GM12878 (cell line): ENCODE measurements at regions not wholly inside any gene's neighbourhood (a gene's known extent, or its start where the extent isn't known, plus 50 kb on each side); places are given as distances from the start of the nearest gene placed in this dataset.
"Not testable (repeated sequence)": the region's sequence is repeated elsewhere in the genome, so short reads cannot be mapped to it uniquely, and the experiment has no call there.

Experiments used
- ATAC-seq: fragments of 200-7000 bp; cut with Tn5 transposase; 3 replicates; pipeline ENCODE4 v1.9.1; 2020; ENCODE audit warnings: mild to moderate bottlenecking, moderate library complexity
- BruUV-seq: library from RNA; stranded (reverse); fragments of 400-500 nt; replicated peaks from 2 replicates; lab custom pipeline; 2021; lab: Mats Ljungman, UMichigan
- CTCF ChIA-PET: fragments of 300-600 bp; sonication (Branson Sonifier 250); formaldehyde crosslinking; extraction: SDS; loops from one replicate; lab custom pipeline; 2021; ENCODE audit warnings: inconsistent platforms; lab: Yijun Ruan, JAX
- POLR2A ChIA-PET: fragments of 350-600 bp; formaldehyde crosslinking; extraction: SDS; loops from one replicate; lab custom pipeline; 2021; ENCODE audit warnings: inconsistent platforms; lab: Charles Lee
- RAD21 ChIA-PET: fragments of 300-600 bp; sonication (Branson Sonifier 250); formaldehyde crosslinking; loops from one replicate; lab custom pipeline; 2023; ENCODE audit warnings: antibody characterized with exemption; ENCODE audit not compliant: unreplicated experiment; lab: Charles Lee
- SMC1A ChIA-PET: fragments of 300-600 bp; sonication (Branson Sonifier 250); formaldehyde crosslinking; loops from one replicate; lab custom pipeline; 2023; ENCODE audit not compliant: unreplicated experiment, uncharacterized antibody; lab: Charles Lee
- DNase-seq: peaks from one replicate; pipeline ENCODE4 v3.0.0-alpha.2; 2011; ENCODE audit warnings: low read depth, low spot score
- FAIRE-seq: peaks from 3 replicates; lab custom pipeline; 2011; peaks lifted over from hg19 to GRCh38; lab: Jason Lieb, UNC
- H2AFZ ChIP-seq: 2 replicates; pipeline ENCODE4 v1.6.0; 2011; ENCODE audit warnings: low read depth, low read length, control low read depth; ENCODE audit not compliant: control insufficient read depth
- H3K27ac ChIP-seq: 2 replicates; pipeline ENCODE4 v1.5.1; 2011; ENCODE audit warnings: control low read depth; ENCODE audit not compliant: control insufficient read depth, insufficient read depth
- H3K27me3 ChIP-seq, 2 experiments: replicated peaks in 1 of 2; 2 replicates each; pipeline versions ENCODE4 v1.6.0 to v1.6.1; 2011; ENCODE audit warnings: low read length in 1 of 2; ENCODE audit not compliant: control insufficient read depth in 2 of 2, insufficient read depth in 2 of 2
- H3K36me3 ChIP-seq, 2 experiments: 2 replicates each; pipeline ENCODE4 v1.5.1; 2011; ENCODE audit warnings: low read length in 1 of 2; ENCODE audit not compliant: control insufficient read depth in 2 of 2, insufficient read depth in 2 of 2
- H3K4me1 ChIP-seq: 2 replicates; pipeline ENCODE4 v1.6.1; 2011; ENCODE audit warnings: mild to moderate bottlenecking, low read length, moderate library complexity, mixed read lengths; ENCODE audit not compliant: control insufficient read depth, insufficient read depth
- H3K4me2 ChIP-seq: 2 replicates; pipeline ENCODE4 v1.6.0; 2011; ENCODE audit warnings: control low read depth; ENCODE audit not compliant: control insufficient read depth, insufficient read depth
- H3K4me3 ChIP-seq: fragments of 200-600 bp; sonication (generic); 2 replicates; pipeline ENCODE4 v1.5.1; 2016
- H3K79me2 ChIP-seq: 2 replicates; pipeline ENCODE4 v1.6.0; 2011; ENCODE audit warnings: low read length; ENCODE audit not compliant: control insufficient read depth, insufficient read depth
- H3K9ac ChIP-seq: 2 replicates; pipeline ENCODE4 v1.8.0; 2011; ENCODE audit warnings: low read length, control low read depth, mixed read lengths; ENCODE audit not compliant: control insufficient read depth, insufficient read depth
- H3K9me3 ChIP-seq: replicated peaks from 3 replicates; pipeline ENCODE4 v1.5.1; 2011; ENCODE audit warnings: mild to moderate bottlenecking, low read length; ENCODE audit not compliant: control insufficient read depth, insufficient read depth
- H4K20me1 ChIP-seq: 2 replicates; pipeline ENCODE4 v1.6.0; 2011; ENCODE audit not compliant: control insufficient read depth, insufficient read depth
- CHD1 ChIP-seq: IDR thresholded peaks from 2 replicates; pipeline ENCODE4 v1.6.1; 2012; ENCODE audit warnings: low read depth, low read length, improper control_type of control experiment
- WGBS: methylation state at CpG from one replicate; pipeline ENCODE4 v1.1.6; 2016; ENCODE audit warnings: low lambda C conversion rate; ENCODE audit not compliant: insufficient replicate concordance, insufficient coverage; ENCODE audit errors: missing lambda C conversion rate; 5-methylcytosine and 5-hydroxymethylcytosine counted together
- in situ Hi-C: fragments of 300-500 bp; cut with MboI; formaldehyde crosslinking; loops from 9 replicates; pipeline ENCODE4 v1.14.3; 2018; ENCODE audit warnings: mixed read lengths
- intact Hi-C: fragments of 100-400 bp; cut with micrococcal nuclease; formaldehyde crosslinking; loops from one replicate; pipeline ENCODE4 v1.14.2; 2022; ENCODE audit not compliant: unreplicated experiment

GRCh38 chr12:74269355-74269754, 268.3 kb upstream of the ATXN7L3B start:
- BruUV-seq, H3K4me2 ChIP-seq, H3K36me3 ChIP-seq, RAD21 ChIA-PET, H3K9me3 ChIP-seq, DNase-seq, H3K9ac ChIP-seq, H4K20me1 ChIP-seq, H2AFZ ChIP-seq, FAIRE-seq, intact Hi-C loops, H3K27me3 ChIP-seq, ATAC-seq, in situ Hi-C loops, H3K4me3 ChIP-seq, H3K79me2 ChIP-seq, POLR2A ChIA-PET, SMC1A ChIA-PET, H3K27ac ChIP-seq, H3K4me1 ChIP-seq: not testable (repeated sequence)
- CTCF ChIA-PET: interaction anchor here (0.6 to 1.4 kb wide), 2 partner anchors 18 to 247 kb away, joined by 4 to 5 read pairs; no protein-coding TSS in a partner anchor
- WGBS: 51% methylated on average over 8 of the region's 8 CpGs

- H3K4me2 ChIP-seq: no peak overlapping the region
- no peak overlapping the region for H2AFZ ChIP-seq
- no peaks in the 10 kb centered on the region for H4K20me1 ChIP-seq
- no peaks in the 10 kb centered on the region; the same call in 2 of the 3 replicates for H3K9me3 ChIP-seq
- intact Hi-C loops: no loop called here
- no TSS peak for BruUV-seq
- ChIA-PET POLR2A (no interaction called here), SMC1A (interaction anchor here (0.6 kb wide), 1 partner anchor 149 kb away, joined by 3 read pairs; no protein-coding TSS in a partner anchor), CTCF (no interaction called here), RAD21 (no interaction called here)
- no peak for TF ChIP-seq CHD1
- FAIRE-seq: no peak
- H3K27me3 ChIP-seq: no peaks in the 10 kb centered on the region
- no peaks in the 10 kb centered on the region for H3K79me2 ChIP-seq
- ATAC-seq: no peak
- H3K36me3 ChIP-seq: no peaks in the 10 kb centered on the region
- no peak for DNase-seq
- no peak overlapping the region for H3K4me3 ChIP-seq
- H3K4me1 ChIP-seq: no peaks in the 10 kb centered on the region
- in situ Hi-C loops: no loop called here
- H3K9ac ChIP-seq: no peak overlapping the region
- no peak overlapping the region for H3K27ac ChIP-seq
- 32% methylated on average over 5 of the region's 5 CpGs for WGBS
These were observed 257.4 kb upstream of the ATXN7L3B start for GRCh38 chr12:74280156-74280655.

- H3K9ac ChIP-seq, H3K9me3 ChIP-seq, H3K27me3 ChIP-seq, RAD21 ChIA-PET, H4K20me1 ChIP-seq, H3K36me3 ChIP-seq, H3K4me3 ChIP-seq, FAIRE-seq, in situ Hi-C loops, BruUV-seq, ATAC-seq, CTCF ChIA-PET, H3K27ac ChIP-seq, POLR2A ChIA-PET, DNase-seq, H3K4me1 ChIP-seq, H2AFZ ChIP-seq, H3K4me2 ChIP-seq, H3K79me2 ChIP-seq, SMC1A ChIA-PET, intact Hi-C loops: not testable (repeated sequence)
- 66% methylated on average over 2 of the region's 2 CpGs for WGBS
These were observed 256.0 kb upstream of the ATXN7L3B start for GRCh38 chr12:74281401-74282180.
